ENCODE measurements at regions not wholly inside any gene's neighbourhood (a gene's known extent, or its start where the extent isn't known, plus 50 kb on each side); places are given as distances from the start of the nearest gene placed in this dataset.
"Not testable (repeated sequence)": the region's sequence is repeated elsewhere in the genome, so short reads cannot be mapped to it uniquely, and the experiment has no call there.

DNA sequence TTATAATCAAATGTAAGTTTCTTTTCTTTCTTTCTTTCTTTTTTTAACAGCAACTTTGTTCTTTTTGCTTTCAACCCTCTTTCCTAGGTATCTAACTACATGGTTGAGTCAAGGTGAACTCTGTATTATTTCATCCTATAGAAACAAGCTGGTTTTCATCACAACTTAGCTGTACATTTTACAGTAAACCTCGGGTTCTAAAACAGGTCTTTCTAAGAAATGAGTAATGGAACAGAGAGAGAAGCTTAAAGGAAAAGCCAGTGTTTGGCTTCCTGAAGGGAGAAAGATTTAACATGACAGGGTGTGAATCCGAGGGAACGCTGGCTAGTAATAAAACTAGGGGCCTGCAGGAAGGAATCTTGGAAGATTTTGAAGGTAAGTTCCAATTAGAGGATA lies 143.4 kb upstream of the ITGB1 start:
- DNase-seq (ENCODE audit: low spot score), result peak; percentile 32

DNA sequence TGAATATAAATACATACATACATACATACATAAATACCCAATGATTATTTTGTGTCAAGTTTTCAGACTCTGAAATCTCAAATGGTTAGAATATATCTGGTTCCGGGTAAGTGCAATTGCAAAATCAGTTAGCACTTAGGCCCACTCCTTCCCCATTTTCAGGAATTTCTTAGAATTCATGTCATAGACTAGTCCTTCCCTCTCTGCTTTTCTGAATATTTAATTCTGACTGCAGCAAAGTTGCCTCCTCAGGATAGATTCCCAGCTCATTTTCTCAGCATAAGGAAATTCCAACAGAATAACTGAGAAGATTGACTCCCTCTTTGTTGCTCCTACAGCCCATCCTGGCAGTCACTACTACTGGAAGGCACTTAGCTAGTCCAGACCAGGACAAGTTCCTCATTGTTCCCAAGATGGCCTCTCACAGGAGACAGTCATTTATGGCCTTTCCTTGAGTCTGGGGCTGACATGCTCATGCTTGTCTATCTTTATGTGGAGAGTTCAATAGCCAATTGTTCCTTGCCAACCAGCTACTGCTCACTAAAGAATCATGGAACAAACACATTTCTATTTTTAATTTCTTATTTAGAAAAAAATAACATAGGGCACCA lies 142.9 kb upstream of the ITGB1 start:
- no peak for DNase-seq (ENCODE audit: low spot score)

DNA sequence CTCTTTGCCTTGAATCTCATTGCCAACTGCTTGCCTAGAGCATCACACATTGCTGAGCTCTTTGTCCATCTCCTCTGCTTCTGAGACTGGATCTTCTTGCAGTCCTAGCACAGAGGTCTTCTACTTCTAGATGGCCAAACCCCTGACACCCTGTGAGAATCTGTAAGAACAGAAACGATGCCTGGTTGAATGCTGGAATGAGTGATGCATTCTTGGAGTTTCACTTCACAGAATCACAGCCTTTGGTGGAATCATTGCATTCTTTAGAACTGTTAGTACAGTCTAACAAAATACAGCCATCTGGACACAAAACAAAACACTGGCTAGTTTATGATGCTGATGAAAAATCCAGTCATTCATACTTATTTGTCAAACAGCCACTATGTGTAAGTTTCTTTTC lies 141.7 kb upstream of the ITGB1 start:
- no peak for DNase-seq (ENCODE audit: low spot score)

DNA sequence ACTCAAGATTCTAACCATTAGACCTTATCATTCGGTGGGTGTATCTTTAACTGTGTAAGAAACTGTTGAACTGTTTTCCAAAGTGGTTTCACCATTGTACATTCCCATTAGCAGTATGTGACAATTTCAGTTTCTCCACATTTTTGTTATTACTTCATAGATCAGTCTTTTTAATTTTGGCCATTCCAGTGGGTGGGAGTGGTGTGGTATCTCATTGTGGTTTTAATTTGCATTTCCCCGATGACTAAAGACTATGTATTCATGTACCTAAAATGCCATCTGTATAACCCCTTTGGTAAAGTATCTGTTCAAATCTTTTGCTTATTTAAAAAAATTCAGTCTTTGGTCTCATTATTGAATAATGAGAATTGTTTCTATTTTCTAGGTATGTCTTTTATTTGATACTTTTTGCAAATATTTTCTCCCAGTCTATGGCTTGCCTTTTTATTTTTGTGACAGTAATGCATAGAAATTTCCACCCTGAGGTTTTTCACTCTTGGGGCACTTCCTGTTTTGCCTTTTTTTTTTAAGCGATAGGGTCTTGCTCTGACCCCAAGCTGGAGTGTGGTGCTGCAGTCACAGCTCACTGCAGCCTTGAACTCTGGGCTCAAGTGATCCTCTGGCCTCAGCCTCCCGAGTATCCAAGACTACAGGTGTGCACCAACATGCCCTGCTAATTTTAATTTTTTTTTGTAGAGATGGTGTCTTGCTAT lies 141.1 kb upstream of the ITGB1 start:
- peak; percentile 45 for DNase-seq (ENCODE audit: low spot score)

DNA sequence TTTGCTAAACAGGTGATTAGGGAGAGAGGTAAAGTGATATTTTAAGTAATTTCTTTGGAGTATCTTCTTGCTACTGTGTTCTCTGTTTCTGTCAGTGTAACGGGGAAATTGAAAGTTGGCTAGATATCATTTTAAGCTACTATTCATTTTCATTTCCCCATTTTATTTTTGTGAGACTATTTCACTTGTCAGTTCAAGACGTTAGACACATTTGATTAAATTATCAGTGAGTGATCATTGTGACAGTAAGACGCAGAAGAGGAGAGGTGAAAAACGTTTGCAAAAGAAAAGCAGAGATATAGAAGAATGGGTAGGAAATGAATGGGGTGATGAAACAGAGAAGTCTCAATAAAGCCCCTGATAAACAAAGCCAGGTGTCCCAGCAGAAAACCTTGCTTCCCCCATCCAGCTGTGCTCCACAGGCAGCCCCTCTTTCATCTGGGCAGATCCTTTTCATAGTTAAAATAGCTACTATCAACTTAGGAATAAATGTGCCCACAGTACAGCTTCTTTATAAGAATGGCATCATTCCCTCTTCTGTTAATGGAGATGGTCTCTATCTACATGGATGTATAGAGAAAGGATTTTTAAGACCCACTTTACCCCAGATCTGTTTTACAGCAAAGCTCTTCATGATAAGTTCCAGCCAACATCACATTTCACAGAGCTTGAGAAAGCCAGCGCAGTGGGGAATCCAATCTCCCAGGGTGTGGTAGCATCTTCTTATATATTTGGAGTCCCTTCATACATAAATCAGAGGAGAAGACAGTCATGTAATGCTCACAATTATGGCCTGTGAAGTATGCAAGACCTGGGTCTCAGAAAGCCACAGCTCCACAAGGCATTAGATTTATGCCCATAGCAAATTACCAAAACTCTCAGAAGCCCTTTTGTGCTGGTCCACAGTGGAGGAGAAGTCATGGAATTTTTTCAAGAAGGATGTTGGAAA lies 138.1 kb upstream of the ITGB1 start:
- DNase-seq (ENCODE audit: low spot score), result no peak

DNA sequence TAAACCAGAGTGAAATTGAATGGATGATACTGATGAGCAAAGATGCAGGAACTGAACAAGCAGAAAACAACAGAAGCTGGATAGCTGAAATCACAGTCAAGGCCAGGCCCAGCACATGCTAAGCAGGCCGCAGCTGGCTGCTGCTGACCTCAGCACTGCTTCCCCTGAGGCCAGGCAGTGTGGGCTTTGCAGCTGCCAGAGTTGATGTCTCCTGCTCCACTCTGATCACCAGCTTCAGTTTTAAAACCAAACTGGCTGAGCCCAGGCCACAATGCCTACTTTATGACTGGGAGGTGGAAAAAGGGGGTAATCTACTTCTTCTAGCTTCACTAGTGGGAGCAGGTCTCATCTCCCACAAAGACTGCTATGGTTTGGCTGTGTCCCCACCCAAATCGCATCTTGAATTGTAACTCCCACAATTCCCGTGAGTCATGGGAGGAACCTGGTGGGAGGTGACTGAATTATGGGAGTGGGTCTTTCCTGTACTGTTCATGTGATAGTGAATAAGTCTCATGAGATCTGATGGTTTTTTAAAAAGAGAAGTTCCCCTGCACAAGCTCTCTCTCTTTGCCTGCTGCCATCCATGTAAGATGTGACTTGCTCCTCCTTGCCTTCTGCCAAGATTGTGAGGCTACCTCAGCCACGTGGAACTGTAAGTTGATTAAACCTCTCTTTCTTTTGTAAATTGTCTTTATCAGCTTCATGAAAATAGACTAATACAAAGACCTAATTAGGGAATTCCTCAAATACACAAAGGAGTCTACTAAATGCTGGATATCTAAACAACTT lies 136.4 kb upstream of the ITGB1 start:
- no peak for DNase-seq (ENCODE audit: low spot score)

DNA sequence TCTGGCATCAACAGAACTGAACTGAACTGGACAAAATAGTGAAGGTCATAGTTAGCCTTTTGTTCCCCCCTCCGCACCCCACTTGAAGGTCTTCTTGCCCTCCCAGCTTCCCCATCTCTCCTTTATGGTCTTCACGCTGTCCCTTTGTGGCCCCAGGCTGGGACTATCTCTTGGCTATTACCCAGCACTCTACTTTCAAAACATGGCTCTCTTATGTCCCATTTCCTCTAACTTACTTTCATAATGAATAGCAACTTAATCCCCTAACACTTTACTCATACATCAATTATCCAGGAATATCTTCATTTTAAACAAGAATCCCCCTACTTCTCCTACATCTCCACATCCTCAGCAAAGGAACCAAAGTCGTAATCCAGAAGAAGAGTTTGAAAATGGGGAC lies 135.3 kb upstream of the ITGB1 start:
- DNase-seq (ENCODE audit: low spot score), result no peak

DNA sequence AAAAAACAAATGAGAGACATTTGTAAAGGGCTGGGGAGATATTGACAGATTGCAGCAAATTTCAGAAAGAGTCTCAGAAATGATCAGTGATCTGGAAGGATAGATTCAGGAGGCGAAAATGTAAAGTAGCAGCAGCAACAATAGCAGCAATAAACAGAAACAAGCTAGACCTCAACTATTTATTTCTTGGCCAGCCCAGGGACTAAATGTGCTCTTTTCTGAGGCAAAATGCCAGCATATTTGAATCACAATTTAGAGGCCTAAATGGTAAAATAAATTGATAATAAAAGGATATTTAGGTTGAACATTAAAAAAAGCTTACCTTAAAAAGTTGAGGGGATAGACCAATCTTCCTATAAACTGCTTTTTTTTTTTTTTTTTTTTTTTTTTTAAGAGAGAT lies 134.6 kb upstream of the ITGB1 start:
- DNase-seq (ENCODE audit: low spot score), result no peak

DNA sequence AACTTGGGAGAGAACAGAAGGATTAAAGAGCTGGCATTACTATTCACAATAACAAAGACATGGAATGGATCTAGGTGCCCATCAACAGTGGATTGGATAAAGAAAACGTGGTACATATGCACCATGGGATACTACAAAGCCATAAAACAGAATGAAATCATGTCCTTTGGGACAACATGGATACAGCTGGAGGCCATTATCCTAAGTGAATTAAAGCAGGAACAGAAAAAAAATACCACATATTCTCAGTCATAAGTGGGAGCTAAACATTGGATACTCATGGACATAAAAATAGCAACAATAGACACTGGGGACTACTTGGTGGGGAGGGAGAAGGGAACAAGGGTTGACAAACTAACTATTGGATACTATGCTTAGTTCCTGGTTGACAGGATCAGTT lies 133.2 kb upstream of the ITGB1 start:
- no peak for DNase-seq (ENCODE audit: low spot score)

DNA sequence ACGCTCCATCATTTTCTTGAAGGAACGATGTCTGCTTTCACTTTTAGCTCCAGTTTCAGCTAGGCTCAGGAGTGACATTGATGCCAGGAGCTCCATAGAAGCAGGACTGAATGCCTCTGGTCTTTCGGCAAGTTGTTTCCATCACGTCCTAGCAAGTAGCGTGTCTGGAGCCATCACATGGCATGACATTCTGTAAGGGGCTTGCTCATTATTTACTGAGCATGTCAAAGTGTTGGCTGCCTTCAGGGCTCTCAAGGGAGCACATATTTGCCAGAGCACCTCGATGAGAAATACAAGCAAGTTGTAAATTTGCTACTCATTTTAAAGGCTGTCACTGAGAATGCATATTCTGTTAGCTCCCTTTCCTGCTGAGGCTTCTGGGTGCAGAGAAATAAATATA lies 131.0 kb upstream of the ITGB1 start:
- DNase-seq (ENCODE audit: low spot score), result no peak

DNA sequence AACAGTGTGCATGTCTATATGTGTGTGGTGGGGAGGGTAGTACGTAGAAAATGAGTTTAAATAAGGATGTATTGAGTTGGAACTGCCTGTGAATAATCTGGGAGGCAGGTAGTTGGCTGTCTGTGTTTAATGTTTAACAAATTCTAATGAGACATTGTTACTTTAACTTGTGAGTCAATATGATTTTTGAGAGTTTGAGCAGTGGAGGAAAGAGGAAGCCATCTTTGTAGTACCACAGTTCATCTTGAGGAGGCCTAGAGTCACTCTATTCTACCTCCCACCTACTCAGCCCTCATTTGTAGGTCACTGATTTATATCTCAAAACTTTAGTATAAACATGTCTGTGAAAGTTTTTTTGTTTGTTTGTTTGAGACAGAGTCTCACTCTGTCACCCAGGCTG lies 129.9 kb upstream of the ITGB1 start:
- DNase-seq (ENCODE audit: low spot score), result no peak

DNA sequence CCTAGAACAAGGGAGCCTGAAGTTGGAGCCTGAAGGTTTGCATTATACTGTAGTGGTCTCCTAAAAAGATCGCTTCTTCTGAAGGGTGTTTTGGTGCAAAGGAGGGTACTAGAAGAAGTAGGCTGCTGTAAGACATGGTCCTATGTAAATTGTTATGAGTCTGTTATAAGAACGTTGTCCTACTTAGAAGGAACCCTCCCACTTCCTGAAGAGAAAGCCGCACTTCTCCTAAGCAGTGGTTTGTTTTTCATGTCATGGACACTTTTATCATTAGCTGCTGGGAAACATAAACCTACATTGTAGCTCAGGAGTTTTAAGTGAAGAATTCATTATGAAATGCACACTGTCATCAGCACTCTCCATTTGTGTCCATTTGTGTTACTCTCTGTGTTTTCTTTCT lies 129.1 kb upstream of the ITGB1 start:
- DNase-seq (ENCODE audit: low spot score), result peak; percentile 38

DNA sequence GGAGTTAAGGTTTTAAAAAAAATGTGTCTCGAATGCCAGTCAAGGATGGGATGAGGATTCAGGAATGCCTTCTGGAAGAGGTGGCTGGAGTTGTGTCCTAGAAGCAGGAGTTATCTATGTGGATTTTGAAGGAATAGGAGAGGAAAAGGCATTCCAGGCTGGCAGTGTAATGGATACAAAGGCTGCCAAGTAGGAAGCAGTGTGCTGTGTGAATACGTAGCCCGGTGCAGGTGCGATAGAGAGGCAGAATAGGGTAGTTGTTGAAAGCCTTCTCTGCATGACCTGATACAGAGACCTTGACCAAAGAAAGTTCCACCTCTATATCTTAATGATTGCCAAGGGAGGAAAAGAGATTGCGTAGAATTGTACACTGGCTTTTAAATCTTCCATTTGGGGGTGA lies 128.1 kb upstream of the ITGB1 start:
- no peak for DNase-seq (ENCODE audit: low spot score)

DNA sequence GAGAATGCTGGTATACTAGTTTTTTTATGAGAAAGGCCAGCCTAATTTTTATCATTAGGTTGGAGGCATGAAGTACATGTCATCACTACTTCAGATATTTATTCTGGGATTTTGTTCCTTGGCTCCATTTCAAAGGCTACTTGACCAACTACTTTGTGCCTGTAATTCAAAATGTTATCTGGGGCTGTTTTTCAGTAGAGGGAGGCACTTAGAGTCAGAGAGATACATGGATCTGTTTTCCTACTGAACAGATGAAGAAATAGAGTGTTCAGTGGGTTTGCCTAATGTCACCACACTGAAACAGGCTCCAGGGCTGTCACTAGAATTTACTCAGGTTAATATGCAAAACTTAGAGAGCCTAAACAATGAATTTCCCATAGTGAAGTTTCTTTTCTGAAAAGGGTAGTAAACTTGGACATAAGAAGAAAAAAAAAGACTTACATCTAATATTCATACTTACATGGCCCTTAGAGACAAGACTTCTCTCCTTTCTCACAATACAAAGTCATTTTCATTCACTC lies 127.3 kb upstream of the ITGB1 start:
- DNase-seq (ENCODE audit: low spot score), result no peak

DNA sequence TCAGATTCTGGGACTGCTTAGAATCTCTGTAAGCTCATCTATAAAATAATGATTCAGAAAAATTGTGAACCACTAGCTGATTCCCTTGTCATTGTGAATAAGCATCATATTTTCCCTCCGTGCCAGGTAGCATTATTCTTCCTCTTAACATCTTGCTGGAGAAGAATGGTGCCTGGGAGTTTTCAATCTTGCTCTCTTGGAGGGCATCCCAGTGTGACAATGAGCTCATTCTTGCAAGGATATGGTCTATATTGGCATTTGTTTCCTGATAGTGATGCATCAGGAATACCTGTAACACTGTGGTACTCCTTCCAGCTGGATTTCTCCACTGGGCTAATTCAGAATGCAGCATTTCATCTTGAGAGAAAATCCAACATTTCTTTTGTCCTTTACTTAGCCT lies 126.4 kb upstream of the ITGB1 start:
- no peak for DNase-seq (ENCODE audit: low spot score)

DNA sequence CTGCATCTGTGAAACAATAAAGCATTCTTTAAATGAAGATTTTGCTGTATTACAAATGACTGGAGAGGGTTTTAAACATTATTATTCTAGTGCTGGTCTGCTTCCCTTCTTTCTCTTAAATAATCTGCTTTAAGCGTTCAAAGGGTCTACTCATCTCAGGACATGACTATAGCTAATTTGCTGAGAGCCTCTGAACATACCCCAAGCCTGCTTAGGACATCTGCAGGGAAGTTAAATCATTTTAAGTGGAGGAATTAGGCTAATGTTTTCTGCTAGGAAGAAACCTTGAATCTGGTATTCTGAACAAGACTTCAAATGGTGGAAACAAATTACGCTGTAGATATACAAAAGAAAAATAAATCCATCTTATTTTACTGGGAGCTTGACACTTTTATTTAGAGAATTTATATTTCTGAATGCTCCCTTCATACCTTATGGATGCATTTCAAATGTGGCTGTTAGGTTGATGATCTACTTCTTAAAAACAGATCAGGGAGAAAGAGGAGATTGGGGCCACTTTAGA lies 124.4 kb upstream of the ITGB1 start:
- no peak for DNase-seq (ENCODE audit: low spot score)

DNA sequence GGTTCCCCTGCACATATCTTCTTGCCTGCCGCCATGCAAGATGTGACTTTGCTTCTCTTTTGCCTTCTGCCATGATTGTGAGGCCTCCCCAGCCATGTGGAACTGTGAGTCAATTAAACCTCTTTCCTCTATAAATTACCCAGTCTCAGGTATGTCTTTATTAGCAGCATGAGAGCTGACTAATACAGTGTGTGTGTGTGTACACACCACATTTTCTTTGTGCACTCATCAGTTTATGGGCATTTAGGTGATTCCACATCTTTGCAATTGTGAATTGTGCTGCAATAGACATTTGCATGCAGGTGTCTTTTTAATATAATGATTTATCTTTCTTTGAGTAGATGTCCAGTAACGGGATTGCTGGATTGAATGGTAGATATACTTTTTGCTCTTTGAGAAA lies 122.4 kb upstream of the ITGB1 start:
- not testable (repeated sequence) for DNase-seq (ENCODE audit: low spot score)

DNA sequence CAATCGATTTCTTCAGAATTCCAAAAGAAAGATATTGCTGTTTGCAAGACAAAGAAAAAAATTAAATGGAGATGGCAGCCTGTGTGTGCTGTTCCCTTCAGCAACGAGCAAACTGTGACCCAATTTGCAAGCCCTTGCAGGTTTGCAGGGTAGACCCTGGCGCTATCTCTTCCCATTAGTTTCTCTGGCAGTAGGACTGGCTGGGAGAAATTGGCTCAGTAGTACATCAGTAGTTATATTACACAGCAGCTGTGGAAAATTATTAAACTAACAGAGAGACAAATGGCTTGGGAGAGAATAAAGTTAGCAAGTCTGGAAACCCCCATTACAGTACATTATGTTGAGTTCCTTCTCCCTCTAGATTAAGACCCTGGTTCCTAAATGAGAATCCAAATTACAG lies 116.4 kb upstream of the ITGB1 start:
- no peak for DNase-seq (ENCODE audit: low spot score)

DNA sequence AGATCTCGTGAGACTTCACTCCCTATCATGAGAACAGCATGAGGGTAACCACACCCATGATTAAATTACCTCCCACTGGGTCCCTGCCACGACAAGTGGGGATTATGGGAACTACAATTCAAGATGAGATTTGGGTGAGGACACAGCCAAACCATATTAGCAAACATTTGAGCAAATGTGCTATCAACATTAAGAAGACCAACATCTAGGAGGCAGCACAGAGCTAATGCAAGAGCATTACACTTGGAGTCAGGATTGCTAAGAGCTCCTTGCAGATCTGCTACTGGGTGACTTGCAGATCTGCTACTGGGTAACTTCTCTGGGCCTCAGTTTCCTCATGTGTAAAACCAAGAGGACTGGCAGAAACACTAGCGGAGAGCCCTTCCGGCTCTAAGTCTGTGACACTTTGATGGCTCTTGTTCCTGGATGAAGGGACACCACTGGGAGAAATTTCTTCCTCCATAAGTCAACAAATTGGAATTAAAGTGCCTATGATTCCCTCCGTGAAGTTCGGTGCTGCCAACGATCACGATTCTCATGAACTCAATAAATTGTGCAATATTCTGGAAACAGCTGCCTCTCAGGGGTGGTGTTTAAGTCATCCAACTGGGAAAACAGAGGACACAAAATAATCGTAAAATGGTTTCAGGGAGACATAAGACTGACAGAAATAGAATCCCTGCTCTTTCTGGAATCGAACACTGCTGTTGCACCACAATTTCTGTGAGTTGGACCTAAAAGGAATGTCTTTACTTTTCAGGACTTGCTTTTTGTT lies 115.8 kb upstream of the ITGB1 start:
- DNase-seq (ENCODE audit: low spot score), result no peak

DNA sequence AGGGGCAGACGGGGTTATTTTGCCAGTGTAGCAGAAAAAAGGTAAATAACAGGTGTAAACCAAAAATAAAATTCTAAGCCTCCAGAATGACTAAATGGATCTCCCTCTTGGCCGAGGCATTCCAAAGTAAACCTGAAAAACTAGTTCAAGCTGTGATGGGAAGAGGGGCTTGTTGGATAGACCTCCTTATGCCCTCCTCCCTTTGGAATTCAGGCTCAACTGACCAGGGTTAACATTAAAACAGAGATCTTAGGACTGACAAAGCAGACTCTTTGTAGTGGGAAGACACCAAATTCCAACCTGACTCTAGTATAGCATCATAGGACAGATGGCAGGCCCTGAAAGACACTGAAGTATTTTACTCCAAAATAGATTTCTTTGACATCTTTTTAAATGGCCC lies 113.8 kb upstream of the ITGB1 start:
- DNase-seq (ENCODE audit: low spot score), result no peak

DNA sequence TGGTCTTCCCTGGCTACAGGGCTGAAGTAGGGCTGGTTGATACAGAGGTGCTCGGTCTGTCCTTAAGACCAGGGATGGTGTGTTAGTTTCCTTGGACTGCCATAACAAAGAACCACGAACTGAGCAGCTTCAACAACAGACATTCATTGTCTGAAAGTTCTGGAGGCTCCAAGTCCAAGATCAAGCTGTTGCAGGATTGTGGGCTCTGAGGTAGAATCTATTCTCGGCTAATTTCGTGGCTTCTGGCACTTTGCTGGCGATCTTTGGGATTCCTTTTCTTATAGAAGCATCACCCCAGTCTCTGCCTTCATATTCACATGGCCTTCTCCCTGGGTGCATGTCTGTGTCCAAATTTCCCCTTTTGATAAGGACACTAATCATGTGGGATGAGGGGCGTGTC lies 112.1 kb upstream of the ITGB1 start:
- DNase-seq (ENCODE audit: low spot score), result no peak
